GM23338 (cell line): ENCODE measurements at regions not wholly inside any gene's neighbourhood (a gene's known extent, or its start where the extent isn't known, plus 50 kb on each side); places are given as distances from the start of the nearest gene placed in this dataset.

Experiments used
- ATAC-seq: fragments of 200-7000 bp; cut with Tn5 transposase; 3 replicates; pipeline ENCODE4 v1.9.1; 2020
- DNase-seq: peaks from one replicate; pipeline ENCODE4 v3.0.0-alpha.2; 2015; ENCODE audit warnings: low spot score
- H2AFZ ChIP-seq: fragments of 200-600 bp; sonication (generic); 2 replicates; pipeline ENCODE4 v1.8.0; 2016; ENCODE audit warnings: antibody characterized with exemption, mild to moderate bottlenecking, moderate library complexity
- H3F3A ChIP-seq: fragments of 200-600 bp; sonication (generic); replicated peaks from 2 replicates; pipeline ENCODE4 v1.8.0; 2017; ENCODE audit warnings: antibody characterized with exemption, mixed run types, low read depth
- H3K27ac ChIP-seq: fragments of 200-600 bp; sonication (generic); 2 replicates; pipeline ENCODE4 v1.6.1; 2016; ENCODE audit warnings: low read depth
- H3K27me3 ChIP-seq: fragments of 200-600 bp; sonication (generic); 2 replicates; pipeline ENCODE4 v1.8.0; 2016; ENCODE audit warnings: mild to moderate bottlenecking, mixed run types, moderate library complexity; ENCODE audit not compliant: insufficient read depth
- H3K36me3 ChIP-seq: fragments of 200-600 bp; sonication (generic); 2 replicates; pipeline ENCODE4 v1.8.0; 2016; ENCODE audit warnings: mild to moderate bottlenecking; ENCODE audit not compliant: insufficient read depth
- H3K4me1 ChIP-seq: fragments of 200-600 bp; sonication (generic); 2 replicates; pipeline ENCODE4 v1.8.0; 2016; ENCODE audit warnings: mild to moderate bottlenecking, moderate library complexity; ENCODE audit not compliant: insufficient read depth
- H3K4me2 ChIP-seq: fragments of 200-600 bp; sonication (generic); 2 replicates; pipeline ENCODE4 v1.7.1; 2017; ENCODE audit warnings: mixed run types
- H3K4me3 ChIP-seq: fragments of 200-600 bp; sonication (generic); 2 replicates; pipeline ENCODE4 v1.6.1; 2016; ENCODE audit warnings: mixed run types
- H3K79me2 ChIP-seq: fragments of 200-600 bp; sonication (generic); replicated peaks from 2 replicates; pipeline ENCODE4 v1.8.0; 2017; ENCODE audit warnings: mild to moderate bottlenecking; ENCODE audit not compliant: insufficient read depth
- H3K9me2 ChIP-seq: fragments of 200-600 bp; sonication (generic); 2 replicates; pipeline ENCODE4 v1.8.0; 2017; ENCODE audit not compliant: insufficient read depth
- H4K20me1 ChIP-seq: fragments of 200-600 bp; sonication (generic); replicated peaks from 2 replicates; pipeline ENCODE4 v1.8.0; 2017; ENCODE audit warnings: mild to moderate bottlenecking; ENCODE audit not compliant: insufficient read depth
- H3K27ac Mint-ChIP-seq: 2 replicates; pipeline ENCODE4 v1.8.0; 2020; ENCODE audit warnings: inconsistent platforms, mild to moderate bottlenecking, moderate library complexity, mixed read lengths
- H3K27me3 Mint-ChIP-seq: 3 replicates; pipeline ENCODE4 v1.8.0; 2022; ENCODE audit warnings: low read depth, mild to moderate bottlenecking, moderate library complexity, mixed read lengths, inconsistent platforms; ENCODE audit not compliant: insufficient read depth, poor library complexity
- H3K36me3 Mint-ChIP-seq: 3 replicates; pipeline ENCODE4 v1.8.0; 2021; ENCODE audit warnings: low read depth, mild to moderate bottlenecking, inconsistent platforms, moderate library complexity, mixed read lengths
- H3K4me1 Mint-ChIP-seq: 3 replicates; pipeline ENCODE4 v1.8.0; 2020; ENCODE audit warnings: mild to moderate bottlenecking, inconsistent platforms, mixed read lengths
- H3K4me3 Mint-ChIP-seq: 3 replicates; pipeline ENCODE4 v1.8.0; 2021; ENCODE audit warnings: moderate library complexity, mild to moderate bottlenecking, inconsistent platforms, mixed read lengths
- H3K9me3 Mint-ChIP-seq: 3 replicates; pipeline ENCODE4 v1.8.0; 2020; ENCODE audit warnings: moderate library complexity, mild to moderate bottlenecking, inconsistent platforms, mixed read lengths
- CREB1 ChIP-seq: fragments of 250-450 bp; sonication (Bioruptor Pico); IDR thresholded peaks from 2 replicates; pipeline ENCODE4 v1.5.0; 2020; ENCODE audit warnings: low read depth, mild to moderate bottlenecking, moderate library complexity
- ETS1 ChIP-seq: IDR thresholded peaks from 2 replicates; pipeline ENCODE4 v1.6.1; 2016; ENCODE audit warnings: antibody characterized with exemption
- EZH2phosphoT487 ChIP-seq: fragments of 200-600 bp; sonication (generic); IDR thresholded peaks from one replicate; pipeline ENCODE4 v1.8.1; 2018; ENCODE audit warnings: antibody characterized with exemption; ENCODE audit not compliant: unreplicated experiment
- JUNB ChIP-seq: IDR thresholded peaks from one replicate; pipeline ENCODE4 v1.6.1; 2016; ENCODE audit warnings: antibody characterized with exemption; ENCODE audit not compliant: unreplicated experiment
- NANOG ChIP-seq: IDR thresholded peaks from 2 replicates; pipeline ENCODE4 v1.6.1; 2016; ENCODE audit warnings: antibody characterized with exemption, borderline replicate concordance
- REST ChIP-seq: IDR thresholded peaks from one replicate; pipeline ENCODE4 v1.6.1; 2018; ENCODE audit warnings: antibody characterized with exemption; ENCODE audit not compliant: unreplicated experiment
- ZNF331 ChIP-seq: fragments of 250-450 bp; sonication (Bioruptor Pico); IDR thresholded peaks from 2 replicates; pipeline ENCODE4 v1.5.0; 2020; ENCODE audit warnings: low read depth, mild to moderate bottlenecking, moderate library complexity
- TF ChIP-seq, protein P1 (sequence below), 2 experiments: fragments of 200-600 bp in 1 of 2; sonication (generic) in 1 of 2; conservative IDR thresholded peaks; 2 replicates each; pipeline versions ENCODE4 v1.5.1 to v1.6.1; 2016 to 2017; ENCODE audit warnings: antibody characterized with exemption in 2 of 2, low read depth in 2 of 2, mild to moderate bottlenecking in 2 of 2, moderate library complexity in 1 of 2

DNA sequence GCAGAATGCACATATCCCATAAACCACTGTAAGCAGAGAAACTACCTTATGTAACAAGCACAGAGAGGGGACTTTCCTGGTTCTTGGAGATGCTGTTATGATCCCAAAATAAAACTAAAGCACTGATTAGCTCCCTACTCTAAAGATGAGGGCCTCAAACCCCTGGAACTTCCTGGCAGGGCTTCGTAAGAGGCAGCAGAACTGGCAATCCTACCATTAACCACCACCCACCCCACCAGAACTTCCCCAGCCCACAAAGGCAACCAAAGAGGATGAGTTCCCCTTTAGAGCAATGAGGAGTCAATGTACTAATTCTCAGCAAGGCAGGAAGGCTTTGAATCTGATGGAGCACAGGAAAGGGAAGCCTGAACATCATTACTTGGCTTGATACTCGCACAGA lies 436.5 kb upstream of the FRG1 start:
- Mint-ChIP-seq H3K4me3 (no peak overlapping the region), H3K4me1 (no peaks in the 10 kb centered on the region), H3K27me3 (peaks cover 2% of the 10 kb centered on the region), H3K27ac (no peak overlapping the region), H3K36me3 (peaks cover 8% of the 10 kb centered on the region), H3K9me3 (peaks cover 46% of the 10 kb centered on the region)
- ATAC-seq (no peak), DNase-seq (no peak)
- H3K4me1 ChIP-seq: no peaks in the 10 kb centered on the region
- no peak overlapping the region for H3K27ac ChIP-seq
- no peaks in the 10 kb centered on the region for H3F3A ChIP-seq
- H3K79me2 ChIP-seq: no peaks in the 10 kb centered on the region
- H3K27me3 ChIP-seq: no peaks in the 10 kb centered on the region
- no peak overlapping the region for H2AFZ ChIP-seq
- H4K20me1 ChIP-seq: no peaks in the 10 kb centered on the region
- H3K36me3 ChIP-seq: no peaks in the 10 kb centered on the region
- no peaks in the 10 kb centered on the region for H3K9me2 ChIP-seq
- TF ChIP-seq ETS1 (no peak), JUNB (no peak), REST (no peak), CREB1 (CRISPR knock-in tag) (no peak)
- TF ChIP-seq, protein P1, sequence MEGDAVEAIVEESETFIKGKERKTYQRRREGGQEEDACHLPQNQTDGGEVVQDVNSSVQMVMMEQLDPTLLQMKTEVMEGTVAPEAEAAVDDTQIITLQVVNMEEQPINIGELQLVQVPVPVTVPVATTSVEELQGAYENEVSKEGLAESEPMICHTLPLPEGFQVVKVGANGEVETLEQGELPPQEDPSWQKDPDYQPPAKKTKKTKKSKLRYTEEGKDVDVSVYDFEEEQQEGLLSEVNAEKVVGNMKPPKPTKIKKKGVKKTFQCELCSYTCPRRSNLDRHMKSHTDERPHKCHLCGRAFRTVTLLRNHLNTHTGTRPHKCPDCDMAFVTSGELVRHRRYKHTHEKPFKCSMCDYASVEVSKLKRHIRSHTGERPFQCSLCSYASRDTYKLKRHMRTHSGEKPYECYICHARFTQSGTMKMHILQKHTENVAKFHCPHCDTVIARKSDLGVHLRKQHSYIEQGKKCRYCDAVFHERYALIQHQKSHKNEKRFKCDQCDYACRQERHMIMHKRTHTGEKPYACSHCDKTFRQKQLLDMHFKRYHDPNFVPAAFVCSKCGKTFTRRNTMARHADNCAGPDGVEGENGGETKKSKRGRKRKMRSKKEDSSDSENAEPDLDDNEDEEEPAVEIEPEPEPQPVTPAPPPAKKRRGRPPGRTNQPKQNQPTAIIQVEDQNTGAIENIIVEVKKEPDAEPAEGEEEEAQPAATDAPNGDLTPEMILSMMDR (conservative IDR thresholded peaks at IDR 0.05; ENCODE audit: low read depth in 2 of 2): no peak
- no peak overlapping the region for H3K4me3 ChIP-seq
- H3K4me2 ChIP-seq: no peak overlapping the region

DNA sequence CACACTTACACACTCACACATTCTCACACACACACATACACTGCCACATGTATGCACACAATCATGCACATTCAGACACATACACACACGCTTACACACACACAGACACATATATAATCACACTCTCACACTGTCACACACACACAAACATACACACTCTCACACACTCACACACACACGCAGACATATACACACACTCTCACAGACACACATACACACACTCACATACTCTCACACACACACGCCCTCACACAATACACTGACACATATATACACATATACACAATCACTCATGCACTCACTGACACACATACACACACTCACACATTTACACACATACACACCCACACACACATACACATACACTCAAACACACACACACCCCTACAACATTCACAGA lies 435.3 kb upstream of the FRG1 start:
- no peaks in the 10 kb centered on the region for H3K4me1 ChIP-seq
- peaks cover 8% of the 10 kb centered on the region for H3K36me3 Mint-ChIP-seq
- no peaks in the 10 kb centered on the region for H3K36me3 ChIP-seq
- peaks cover 2% of the 10 kb centered on the region for H3K27me3 Mint-ChIP-seq
- H3K9me2 ChIP-seq: no peaks in the 10 kb centered on the region
- no peak overlapping the region for H3K4me2 ChIP-seq
- H3F3A ChIP-seq: no peaks in the 10 kb centered on the region
- H4K20me1 ChIP-seq: no peaks in the 10 kb centered on the region
- H3K27me3 ChIP-seq: no peaks in the 10 kb centered on the region
- no peak overlapping the region for H3K27ac Mint-ChIP-seq
- no peak overlapping the region for H2AFZ ChIP-seq
- no peak overlapping the region for H3K4me3 Mint-ChIP-seq
- peaks cover 57% of the 10 kb centered on the region for H3K9me3 Mint-ChIP-seq
- no peaks in the 10 kb centered on the region for H3K4me1 Mint-ChIP-seq
- DNase-seq: no peak
- H3K27ac ChIP-seq: no peak overlapping the region
- no peak overlapping the region for H3K4me3 ChIP-seq
- H3K79me2 ChIP-seq: no peaks in the 10 kb centered on the region
- ATAC-seq: no peak
- TF ChIP-seq EZH2phosphoT487: no peak
- TF ChIP-seq REST: no peak
- no peak for TF ChIP-seq ZNF331 (CRISPR knock-in tag)
- no peak for TF ChIP-seq NANOG
